ENCODE measurements at regions not wholly inside any gene's neighbourhood (a gene's known extent, or its start where the extent isn't known, plus 50 kb on each side); places are given as distances from the start of the nearest gene placed in this dataset.

DNA sequence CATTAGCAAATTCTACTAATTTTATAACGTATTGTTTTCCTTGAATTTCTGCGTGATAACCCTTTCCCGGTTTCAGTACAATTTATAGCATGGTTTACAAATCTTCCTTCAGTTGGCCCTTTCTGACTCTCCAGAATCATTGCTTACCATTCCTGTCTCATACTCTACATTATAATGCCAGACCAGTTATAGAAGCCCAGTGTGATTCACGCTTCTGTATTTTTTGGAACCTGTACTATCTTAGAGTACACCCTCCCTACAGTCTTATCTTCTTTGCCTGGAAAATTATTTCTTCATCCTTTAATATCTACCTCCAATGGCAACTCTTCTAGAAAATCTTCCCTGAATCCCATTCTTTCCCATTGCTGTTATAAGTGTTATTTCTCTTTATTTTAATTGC is 391.6 kb upstream of the SYT4 start:
- TF ChIP-seq POLR2A (IDR thresholded peaks at IDR 0.05) (no peak), POLR2AphosphoS5 (IDR thresholded peaks at IDR 0.05) (no peak), EP300 (IDR thresholded peaks at IDR 0.05) (no peak)
- TF ChIP-seq, protein P1, sequence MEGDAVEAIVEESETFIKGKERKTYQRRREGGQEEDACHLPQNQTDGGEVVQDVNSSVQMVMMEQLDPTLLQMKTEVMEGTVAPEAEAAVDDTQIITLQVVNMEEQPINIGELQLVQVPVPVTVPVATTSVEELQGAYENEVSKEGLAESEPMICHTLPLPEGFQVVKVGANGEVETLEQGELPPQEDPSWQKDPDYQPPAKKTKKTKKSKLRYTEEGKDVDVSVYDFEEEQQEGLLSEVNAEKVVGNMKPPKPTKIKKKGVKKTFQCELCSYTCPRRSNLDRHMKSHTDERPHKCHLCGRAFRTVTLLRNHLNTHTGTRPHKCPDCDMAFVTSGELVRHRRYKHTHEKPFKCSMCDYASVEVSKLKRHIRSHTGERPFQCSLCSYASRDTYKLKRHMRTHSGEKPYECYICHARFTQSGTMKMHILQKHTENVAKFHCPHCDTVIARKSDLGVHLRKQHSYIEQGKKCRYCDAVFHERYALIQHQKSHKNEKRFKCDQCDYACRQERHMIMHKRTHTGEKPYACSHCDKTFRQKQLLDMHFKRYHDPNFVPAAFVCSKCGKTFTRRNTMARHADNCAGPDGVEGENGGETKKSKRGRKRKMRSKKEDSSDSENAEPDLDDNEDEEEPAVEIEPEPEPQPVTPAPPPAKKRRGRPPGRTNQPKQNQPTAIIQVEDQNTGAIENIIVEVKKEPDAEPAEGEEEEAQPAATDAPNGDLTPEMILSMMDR (IDR thresholded peaks at IDR 0.05) = no peak
